GM18511 (cell line): ENCODE measurements at regions not wholly inside any gene's neighbourhood (a gene's known extent, or its start where the extent isn't known, plus 50 kb on each side); places are given as distances from the start of the nearest gene placed in this dataset.
"Not testable (repeated sequence)": the region's sequence is repeated elsewhere in the genome, so short reads cannot be mapped to it uniquely, and the experiment has no call there.

Experiments used
- ATAC-seq: cut with Tn5 transposase; IDR thresholded peaks from one replicate; pipeline ENCODE4 v1.9.1; 2021; ENCODE audit warnings: mild to moderate bottlenecking, moderate library complexity; ENCODE audit not compliant: unreplicated experiment

GRCh38 chr4:38503689-38504395 lies 160.2 kb upstream of the KLF3 start:
- ATAC-seq: peak; percentile 93

- no peak for ATAC-seq
Measured at GRCh38 chr4:38504396-38504715, 159.6 kb upstream of the KLF3 start.

GRCh38 chr4:38509551-38509950 lies 154.4 kb upstream of the KLF3 start:
- peak; percentile 63 for ATAC-seq

GRCh38 chr4:38510201-38510600 lies 153.8 kb upstream of the KLF3 start:
- ATAC-seq: no peak

- ATAC-seq: no peak
Measured at GRCh38 chr4:38511702-38512101, 152.3 kb upstream of the KLF3 start.

- no peak for ATAC-seq
Measured at GRCh38 chr4:38512840-38513239, 151.2 kb upstream of the KLF3 start.

GRCh38 chr4:38514465-38515146 lies 149.4 kb upstream of the KLF3 start:
- ATAC-seq: no peak

GRCh38 chr4:38516190-38516589 lies 147.8 kb upstream of the KLF3 start:
- ATAC-seq: no peak

GRCh38 chr4:38519666-38520065 lies 144.3 kb upstream of the KLF3 start:
- ATAC-seq: no peak

GRCh38 chr4:38523054-38523453 lies 140.9 kb upstream of the KLF3 start:
- no peak for ATAC-seq

- ATAC-seq: peak; percentile 98
Measured at GRCh38 chr4:38523524-38524448, 140.2 kb upstream of the KLF3 start.

- no peak for ATAC-seq
Measured at GRCh38 chr4:38526412-38526811, 137.6 kb upstream of the KLF3 start.

- peak; percentile 85 for ATAC-seq
Measured at GRCh38 chr4:38529189-38530115, 134.5 kb upstream of the KLF3 start.

- no peak for ATAC-seq
Measured at GRCh38 chr4:38530486-38530885, 133.5 kb upstream of the KLF3 start.

- ATAC-seq: no peak
Measured at GRCh38 chr4:38531141-38531727, 132.8 kb upstream of the KLF3 start.

- no peak for ATAC-seq
Measured at GRCh38 chr4:38532908-38533499, 131.0 kb upstream of the KLF3 start.

GRCh38 chr4:38534344-38535045 lies 129.5 kb upstream of the KLF3 start:
- no peak for ATAC-seq

- not testable (repeated sequence) for ATAC-seq
Measured at GRCh38 chr4:38535071-38535470, 128.9 kb upstream of the KLF3 start.

- no peak for ATAC-seq
Measured at GRCh38 chr4:38535717-38536116, 128.3 kb upstream of the KLF3 start.
